Stimulated activated CD4-positive, alpha-beta T cell treated with anti-CD3 and anti-CD28 coated beads, Interleukin-2, amount 100 ng/mL, for 48 hours (primary cell): ENCODE measurements at regions not wholly inside any gene's neighbourhood (a gene's known extent, or its start where the extent isn't known, plus 50 kb on each side); places are given as distances from the start of the nearest gene placed in this dataset.

Experiments
- DNase-seq, 2 donors: peaks; one replicate each; pipeline ENCODE4 v3.0.0-alpha.2; 2020

DNA sequence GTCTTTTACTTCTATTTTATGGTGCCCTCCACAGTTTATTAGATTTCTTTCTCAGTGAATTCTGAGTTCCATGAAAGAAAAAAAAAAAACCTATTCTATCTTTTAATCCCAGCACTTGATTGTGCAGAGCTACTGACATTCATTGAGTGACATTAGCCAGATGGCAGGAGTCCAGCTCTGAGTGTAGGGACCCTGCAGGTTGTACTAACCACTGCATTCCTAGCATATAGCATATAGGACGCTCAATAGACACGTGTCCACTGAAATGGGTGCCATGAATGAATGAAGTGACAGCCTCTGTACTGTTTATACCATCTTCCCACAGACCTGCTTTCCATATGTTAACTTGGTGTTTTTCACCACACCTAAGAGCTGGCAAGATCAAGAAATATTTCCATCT lies 206.3 kb downstream of the RAP2A start:
- DNase-seq, result no peak

DNA sequence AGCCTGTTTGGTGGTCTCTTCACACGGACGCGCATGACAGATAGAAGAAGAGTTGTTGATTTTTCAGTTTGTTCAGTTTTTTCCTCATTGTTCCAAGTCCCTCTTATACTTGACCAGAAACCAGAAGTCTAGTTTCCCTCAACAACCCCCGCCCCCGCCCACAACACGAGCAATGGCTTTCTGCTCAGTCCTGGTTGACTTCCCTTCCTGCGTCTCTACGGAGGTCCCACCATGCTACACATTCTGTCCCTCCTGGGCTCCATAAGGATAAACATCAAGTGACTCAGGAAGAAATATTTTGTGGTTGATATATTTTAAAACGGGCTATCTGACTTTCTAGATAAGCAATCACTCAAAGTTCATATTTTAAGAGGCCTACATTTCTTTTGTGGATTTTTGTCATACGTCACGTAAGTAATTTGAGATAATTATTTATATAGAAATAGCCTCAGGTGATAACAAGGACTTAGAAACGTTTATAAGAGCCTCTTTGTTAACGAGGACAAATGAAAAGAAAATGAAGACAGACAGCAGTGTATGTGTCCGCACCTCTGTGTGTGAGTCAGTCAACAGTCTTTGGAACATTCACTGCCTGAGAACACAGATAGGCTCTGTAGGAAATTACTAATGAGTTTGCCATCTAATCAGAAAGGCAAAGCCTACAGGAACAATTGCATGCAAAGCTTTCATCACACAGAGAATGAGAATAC lies 214.4 kb downstream of the RAP2A start:
- DNase-seq, result no peak

DNA sequence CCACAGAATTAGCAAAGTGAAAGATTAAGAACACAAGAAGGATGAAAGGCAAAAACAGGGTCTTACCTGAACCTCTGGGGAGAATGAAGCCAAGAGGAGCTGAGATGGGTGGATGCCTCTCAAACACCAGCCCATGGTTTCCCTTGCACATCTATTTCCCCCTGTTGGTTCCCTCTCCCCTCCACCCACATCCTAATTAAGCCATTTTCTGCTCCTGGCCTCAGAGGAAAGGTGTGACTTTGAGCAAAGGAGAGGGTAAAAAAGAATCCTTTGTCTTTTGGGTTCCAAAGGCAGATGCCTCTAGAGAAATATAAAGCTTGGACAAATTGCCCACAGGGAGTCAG lies 214.9 kb downstream of the RAP2A start:
- DNase-seq, result no peak

DNA sequence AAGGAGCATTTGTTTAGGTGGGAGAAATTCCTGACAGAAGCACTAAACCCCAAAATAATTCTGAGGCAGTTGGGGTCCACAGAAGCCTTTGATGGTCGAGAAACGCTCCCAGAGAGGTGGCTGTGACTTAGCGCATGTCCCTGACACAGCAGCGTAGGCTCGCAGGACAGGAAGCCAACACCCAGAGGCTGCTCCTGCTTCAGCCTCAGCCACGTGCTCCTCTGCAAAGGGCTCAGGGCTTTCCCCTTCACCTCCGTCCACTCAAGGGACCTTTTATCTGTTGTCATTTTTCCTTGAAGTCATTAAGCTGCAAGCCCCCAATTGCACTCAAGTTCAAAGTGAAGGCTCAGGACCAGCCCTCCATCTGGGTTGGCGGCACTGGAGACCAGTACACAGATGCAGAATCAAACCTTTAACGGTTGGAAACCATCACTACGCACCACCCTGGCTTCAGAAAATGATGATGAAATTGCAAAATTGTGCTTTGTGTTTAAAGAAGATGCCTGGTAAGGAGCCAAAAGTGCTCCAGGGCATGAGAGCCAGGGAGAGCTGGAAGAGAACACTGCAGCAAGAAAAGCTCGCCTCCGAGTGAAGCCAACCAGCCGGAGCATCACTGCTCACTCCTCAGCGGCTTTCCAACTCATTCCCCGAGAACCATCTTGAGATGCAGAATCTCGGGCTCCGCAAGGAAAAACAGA lies 219.6 kb downstream of the RAP2A start:
- no peak for DNase-seq

DNA sequence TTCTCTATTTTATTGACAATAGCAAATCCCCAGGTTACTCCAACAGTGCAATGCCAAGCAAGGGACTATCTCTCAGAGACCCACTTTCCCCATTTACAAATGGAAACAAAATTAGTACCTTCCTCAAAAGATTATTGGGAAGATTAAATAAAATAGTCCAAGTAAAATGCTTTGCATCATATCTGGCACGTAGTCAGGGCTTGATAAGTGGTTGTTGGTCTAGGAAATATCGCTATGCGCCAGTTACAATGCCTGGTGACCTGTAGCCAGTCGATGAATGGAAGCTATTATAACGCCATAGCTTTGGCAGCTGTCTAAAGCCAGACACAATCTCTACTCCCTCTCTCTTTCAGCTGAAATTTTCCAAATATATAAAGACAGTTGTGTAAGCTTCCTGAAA lies 220.3 kb downstream of the RAP2A start:
- no peak for DNase-seq

DNA sequence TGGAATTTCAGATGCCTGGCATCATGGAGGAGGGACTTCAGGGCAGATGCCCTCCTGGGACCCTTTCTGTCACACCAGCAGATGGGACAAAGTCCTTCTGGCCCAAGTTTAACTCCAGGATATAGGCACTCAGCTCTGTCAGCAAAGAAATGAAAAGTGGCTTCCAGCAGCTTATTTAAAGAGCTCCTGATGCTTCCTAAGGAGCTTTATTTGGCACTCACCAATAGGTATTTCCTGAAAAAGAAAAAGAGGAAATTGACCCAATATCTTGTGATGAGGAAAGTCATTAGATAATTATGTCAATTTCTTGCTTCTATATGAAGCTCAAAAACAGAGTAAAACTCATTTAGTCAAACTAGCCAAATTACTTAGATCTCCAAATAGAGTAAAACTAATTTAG lies 224.6 kb downstream of the RAP2A start:
- no peak for DNase-seq

DNA sequence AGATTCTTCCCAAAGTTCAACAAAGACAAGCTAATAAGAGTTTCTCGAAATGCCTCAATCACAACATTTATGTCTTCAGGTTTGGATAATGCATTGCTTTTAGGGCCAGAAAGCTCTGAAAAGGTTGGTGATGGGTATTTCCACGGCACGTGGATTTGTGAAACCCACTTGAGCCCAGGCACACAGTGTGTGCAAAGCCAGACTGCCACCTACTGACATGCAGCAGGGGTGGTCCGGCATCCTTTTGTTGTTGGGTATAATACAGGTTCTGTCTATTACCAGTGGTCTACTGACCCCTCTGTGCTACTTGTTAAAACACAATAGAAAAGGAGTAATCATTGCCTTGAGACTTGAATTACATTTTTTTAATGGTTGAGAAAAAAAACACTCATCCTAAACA lies 225.6 kb downstream of the RAP2A start:
- no peak for DNase-seq

DNA sequence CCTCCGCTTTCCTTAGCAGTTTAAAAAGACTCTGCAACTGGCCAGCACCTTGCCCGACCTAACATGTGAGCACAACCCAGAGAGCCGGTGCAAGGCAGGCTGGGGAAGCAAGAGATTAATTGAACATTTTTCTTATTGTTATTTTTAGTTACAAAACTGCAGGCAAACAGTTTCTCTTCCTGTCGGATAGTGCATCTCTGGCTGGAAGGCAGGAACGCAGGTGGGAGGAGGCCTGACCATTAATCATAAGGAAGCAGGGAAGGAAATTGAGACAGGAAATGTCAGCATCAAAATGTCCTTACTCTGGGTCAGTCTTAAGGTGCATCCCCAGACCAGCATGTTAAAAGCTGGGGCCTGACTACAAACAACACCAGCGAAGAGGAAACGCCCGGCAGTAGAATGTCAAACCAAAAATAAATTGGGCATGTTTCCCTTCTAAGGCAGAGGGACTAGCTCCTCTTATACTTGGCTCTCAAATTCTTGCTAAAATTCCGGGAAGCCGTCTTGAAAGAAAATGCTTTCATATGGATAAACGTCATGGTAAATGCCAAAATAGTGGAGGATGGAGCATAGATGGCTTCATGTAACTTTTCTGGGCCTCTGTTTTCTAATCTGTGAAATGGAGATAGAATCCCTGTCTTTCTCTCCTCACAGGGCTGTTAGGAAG lies 226.8 kb downstream of the RAP2A start:
- no peak for DNase-seq

DNA sequence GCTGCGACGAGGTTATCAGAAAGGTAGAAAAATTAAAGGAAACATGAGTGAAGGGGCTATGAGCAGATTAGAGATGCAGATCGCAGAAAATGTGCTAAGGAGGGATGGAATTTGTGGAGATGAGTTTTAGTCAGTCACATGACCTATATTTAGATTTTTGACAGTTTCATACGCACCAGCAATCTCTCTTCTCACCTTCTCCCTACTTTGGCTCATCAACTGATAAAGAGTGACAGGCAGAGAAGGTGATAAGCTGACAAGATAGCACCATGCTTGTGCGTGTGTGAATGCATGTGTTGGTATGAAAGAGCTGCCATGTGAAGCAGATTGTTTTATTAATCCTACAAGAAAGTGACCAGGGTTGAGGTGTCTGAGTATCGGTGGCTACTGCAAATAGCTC lies 252.6 kb downstream of the RAP2A start:
- no peak for DNase-seq

DNA sequence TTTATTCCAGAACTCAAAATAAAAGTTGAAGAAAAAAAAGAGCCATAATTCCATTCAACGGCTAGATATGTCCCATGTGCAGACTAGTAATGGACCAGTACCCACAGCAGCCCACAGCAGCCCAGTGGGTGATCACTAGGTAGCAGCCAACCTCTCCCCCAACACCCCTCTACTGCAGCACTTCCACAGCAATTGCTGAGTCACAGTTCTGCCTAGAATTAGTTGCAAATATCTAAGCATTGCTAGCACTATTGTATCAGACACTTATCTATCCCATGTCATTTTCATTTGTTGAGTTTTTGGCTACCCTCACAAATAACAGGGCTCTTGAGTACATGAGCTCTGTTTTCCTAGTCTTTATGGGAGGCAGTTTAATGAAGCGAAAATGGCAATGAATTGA lies 258.7 kb downstream of the RAP2A start:
- no peak for DNase-seq

DNA sequence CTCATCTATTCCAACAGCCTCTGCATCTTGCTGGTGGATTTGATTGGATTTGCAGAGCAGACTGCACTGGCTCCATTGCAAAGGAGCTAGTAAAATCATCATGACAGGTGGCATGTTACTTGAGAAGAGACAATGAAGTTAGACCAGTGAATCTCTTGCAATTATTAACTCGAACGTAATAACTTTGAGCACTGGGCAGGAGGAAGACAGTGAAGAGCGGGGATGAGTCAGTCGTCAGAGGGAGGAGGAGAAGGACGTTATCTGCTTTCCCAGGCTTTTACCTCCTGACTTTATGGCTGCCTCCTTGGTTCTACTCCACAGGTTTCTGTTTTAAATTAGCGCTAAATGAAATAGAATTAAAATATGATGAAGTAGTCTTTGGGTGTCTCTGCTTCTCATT lies 257.8 kb upstream of the IPO5 start:
- no peak for DNase-seq

DNA sequence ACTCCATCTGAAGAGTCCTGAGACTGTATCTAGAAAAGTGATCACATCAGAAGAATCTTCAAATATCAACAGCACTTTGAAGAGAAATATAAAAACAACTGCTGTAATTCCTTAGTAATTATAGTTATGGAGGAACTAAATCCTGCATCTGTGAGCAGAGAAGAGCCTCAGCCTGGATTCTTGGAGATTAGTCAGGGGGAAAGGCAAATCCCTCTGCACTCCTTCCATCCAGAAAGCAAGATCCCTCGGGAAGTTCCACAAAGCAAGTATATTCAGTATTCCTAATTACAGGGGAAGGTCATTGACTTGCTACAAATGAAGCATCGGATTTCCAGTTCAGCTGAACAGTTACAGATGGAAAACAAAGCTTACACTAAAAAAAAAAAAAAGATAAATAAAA lies 256.6 kb upstream of the IPO5 start:
- no peak for DNase-seq

DNA sequence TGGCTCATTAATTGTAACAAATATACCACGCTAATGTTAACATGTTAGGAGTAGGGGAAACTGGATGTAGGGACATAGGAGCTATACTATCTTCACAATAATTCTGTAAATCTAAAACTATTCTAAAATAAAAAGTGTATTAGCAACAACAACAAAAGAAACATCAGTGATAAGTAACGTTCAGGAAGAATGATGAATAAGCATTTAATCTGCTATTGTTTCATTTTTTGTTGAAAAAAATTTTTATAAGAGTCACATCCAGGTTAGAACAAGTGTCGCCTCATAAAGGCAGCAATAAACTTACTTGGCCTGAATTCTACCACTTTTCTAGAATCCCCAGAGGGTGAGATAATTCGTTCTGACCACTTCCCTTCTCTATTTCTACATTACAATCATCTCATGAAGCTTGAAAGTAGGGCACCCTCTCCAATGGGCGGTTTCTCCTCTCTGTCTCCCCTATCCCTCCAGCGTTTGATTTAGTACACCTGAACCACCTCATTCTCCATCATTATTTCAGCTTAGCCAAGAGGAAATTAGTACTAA lies 253.1 kb upstream of the IPO5 start:
- no peak for DNase-seq

DNA sequence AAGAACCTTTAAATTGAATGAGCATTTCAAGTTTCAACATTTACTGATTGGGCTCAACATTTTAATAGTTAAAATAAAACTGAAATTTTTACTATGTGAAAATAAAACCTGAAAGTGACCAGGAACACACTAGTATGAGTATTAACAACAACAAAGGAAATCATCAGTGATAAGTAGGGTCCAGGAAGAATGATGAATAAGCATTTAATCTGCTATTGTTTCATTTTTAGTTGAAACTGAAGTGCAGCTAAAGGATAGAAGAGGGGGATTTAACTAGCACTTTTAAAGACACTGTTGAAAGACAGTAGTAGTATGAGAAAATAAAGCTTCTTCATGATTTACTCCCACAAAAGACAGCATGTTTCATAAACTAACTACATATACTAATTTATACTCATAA lies 250.9 kb upstream of the IPO5 start:
- DNase-seq, result no peak

DNA sequence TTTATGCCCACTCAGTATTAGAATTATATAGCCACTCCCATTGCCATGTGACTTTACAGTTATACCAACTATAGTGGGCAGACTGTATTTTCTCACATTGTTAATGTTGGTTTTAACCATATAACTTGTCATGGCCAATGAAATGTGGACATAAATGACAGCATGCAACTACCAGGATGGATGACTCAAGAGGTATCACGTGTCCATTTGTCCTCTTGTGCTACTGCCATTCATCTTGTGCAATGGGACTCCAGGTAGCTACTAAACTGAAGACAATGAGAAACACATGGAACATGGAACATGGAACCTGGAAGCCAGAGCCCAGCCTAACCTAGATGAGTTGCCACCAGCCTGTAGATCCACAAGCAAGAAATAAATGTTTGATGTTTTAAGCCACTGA lies 242.7 kb upstream of the IPO5 start:
- no peak for DNase-seq

DNA sequence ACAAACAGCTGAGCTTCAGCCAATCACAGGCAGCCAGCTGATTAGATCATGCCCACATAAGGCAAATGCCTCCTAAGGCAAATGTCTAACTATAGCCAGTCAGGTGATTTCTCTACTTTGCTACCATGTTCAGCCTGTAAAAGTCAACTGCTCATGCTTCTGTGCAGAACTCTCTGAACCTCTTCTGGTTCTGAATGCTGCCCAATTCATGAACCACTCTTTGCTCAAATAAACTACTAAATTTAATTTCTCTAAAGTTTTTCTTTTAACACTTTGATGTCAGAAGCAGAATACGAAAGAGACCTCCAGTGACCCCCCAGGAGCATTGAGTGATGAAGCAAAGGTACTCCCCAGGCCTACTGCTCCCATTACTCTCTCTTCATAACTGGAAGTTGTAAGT lies 240.7 kb upstream of the IPO5 start:
- DNase-seq, result no peak

DNA sequence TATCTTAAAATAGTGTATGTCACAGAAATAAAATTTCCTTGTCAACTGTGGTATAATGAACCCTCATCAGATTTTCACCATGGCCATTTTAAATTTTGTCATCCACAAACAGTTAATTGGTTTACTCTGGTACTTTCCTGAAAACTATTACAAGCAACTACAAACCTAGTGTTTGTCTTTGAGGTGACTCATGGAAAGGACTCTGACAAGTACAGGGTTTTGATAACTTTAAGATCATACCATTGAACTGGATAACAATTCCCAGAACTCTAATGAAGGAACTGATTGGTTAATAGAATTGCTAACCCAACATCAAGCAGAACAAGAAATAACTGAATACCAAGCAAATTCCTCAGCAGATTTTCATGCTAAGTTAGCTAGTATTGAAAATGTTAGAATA lies 237.7 kb upstream of the IPO5 start:
- DNase-seq, result no peak

DNA sequence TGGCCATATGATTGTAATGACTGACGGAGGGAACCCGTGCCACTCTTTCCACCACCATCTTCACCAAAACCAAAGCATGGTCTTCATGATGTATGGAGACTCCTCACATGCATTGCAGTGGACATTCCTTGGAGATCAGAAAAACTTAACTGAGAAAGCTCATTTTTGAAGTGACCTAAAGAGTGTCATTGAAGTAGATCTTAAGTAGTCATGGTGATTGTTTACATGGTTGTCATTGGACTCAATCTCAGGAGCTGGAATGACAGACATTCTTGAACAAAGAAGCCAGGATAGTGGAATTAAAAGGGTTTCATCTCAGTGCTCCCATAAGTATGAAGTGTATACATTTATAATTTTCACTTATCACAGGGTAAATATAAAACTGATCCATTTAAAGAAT lies 236.7 kb upstream of the IPO5 start:
- DNase-seq, result no peak

DNA sequence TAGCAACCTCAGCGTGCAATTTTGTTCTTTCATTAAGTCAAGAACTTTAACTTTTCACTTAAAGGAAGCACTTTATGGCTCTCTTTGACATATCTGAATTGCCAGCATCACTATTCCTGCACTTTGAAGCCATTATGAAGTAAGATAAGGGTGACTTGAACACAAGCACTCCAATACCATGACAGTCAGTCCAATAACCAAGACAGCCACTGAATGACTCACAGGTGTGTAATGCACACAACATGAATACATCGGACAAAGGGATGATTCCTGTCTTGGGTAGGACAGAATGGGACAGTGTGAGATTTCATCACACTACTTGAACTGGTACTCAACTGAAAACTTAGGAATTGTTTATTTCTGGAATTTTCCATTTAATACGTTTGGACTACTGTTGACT lies 233.7 kb upstream of the IPO5 start:
- DNase-seq, result no peak

DNA sequence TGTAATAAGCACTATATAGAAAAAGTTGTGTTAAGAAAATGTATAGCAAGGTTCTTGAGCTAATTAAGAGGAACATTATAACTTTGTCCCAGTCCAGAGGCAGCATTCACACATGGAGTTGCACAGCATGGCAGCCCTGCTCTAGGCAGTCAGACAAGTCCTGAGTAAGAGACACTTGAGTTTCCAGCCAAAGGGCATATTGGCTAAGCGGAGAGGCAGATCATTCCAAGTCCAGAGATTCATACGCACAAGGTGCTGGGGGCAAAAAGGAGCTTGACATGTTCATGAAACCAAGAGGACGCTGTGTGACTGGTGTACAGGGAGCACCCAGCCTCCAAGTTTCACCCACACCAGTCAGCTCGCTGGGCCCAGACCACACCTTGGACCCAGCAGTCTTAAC lies 232.6 kb upstream of the IPO5 start:
- DNase-seq, result no peak

DNA sequence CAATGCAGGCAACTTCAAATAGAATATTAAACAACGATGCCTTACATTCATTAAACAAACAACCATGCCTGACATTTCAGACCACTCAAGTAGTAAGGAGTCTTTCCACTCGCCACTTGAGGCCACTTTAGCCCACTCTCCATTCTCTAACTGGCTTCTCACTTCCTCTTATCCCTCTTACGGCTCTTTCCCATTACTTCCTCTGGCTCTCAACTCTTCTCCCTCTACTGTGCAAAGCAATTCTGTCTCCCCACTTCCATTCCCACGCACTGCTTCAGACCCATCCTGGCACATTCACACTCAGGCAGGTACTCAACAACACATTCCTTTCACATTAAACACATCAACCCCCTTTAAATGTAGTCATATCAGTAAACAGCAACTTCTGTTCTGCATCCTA lies 229.8 kb upstream of the IPO5 start:
- DNase-seq, result no peak

DNA sequence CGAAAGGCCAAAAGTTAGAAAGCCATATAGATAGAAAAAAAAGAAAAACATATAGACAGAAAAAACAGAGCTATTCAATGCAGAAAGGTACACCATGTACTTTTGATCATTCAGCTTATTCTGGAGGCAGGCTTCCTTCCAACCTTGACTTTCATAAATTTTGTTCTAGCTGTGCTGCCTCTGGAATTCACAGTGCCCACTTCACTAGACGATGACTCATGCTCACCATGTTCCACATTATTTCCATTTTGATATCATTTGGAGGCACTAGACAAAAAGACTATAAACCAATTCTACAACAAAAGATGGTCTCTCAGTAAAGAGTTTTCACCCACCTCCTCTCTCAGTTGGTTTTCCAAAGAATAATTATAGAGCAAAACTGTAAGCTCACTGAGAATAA lies 229.0 kb upstream of the IPO5 start:
- no peak for DNase-seq

DNA sequence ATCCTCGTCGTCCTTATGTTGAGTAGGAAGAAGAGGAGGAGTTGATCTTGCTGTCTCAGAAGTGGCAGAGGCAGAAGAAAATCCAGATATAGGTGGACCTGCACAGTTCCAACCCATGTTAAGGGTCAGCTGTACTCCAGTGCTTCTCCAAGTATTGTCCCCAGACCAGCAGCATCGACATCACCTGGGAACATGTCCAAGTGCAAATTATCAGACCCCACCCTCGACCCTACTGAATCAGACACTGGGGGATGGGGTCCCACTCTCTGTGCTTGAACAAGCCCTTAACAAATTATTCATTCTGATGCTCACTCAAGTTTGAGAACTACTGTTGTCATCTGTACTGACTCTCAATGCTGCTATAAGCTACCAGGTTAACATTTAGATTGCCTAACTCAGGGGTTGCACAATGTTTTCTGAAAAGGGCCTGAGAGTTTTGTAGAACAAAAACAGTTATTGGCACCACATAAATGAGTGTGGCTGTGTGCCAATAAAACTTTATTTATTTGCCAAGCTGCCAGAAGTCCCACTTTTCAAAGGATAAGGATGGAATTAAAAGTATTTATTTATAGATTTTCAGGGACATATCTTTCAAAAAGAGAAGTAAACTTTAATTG lies 226.7 kb upstream of the IPO5 start:
- no peak for DNase-seq

DNA sequence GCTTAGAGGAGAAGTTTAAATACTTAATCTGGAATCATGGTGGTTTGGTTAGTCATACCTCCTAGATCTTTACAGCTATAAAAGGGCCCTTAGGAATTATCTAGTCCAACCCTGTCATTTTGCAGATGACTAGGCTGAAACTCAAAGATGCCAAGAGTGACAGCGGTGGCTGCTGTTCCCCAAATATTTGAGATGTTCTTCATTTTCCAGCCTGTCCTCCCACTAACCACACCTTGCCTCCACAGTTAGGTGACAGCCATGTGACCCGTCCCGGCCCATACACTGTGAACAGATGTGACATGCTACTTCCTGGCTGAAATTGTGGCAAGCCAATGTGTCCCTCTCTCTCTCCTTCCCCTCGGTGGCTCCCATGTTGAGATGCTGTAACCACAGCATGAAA lies 225.5 kb upstream of the IPO5 start:
- no peak for DNase-seq
